DOHH2 (cell line): ENCODE measurements at regions not wholly inside any gene's neighbourhood (a gene's known extent, or its start where the extent isn't known, plus 50 kb on each side); places are given as distances from the start of the nearest gene placed in this dataset.

Experiments used
- CTCF ChIP-seq: fragments of 200-600 bp; sonication (generic); IDR thresholded peaks from one replicate; pipeline ENCODE4 v1.5.1; 2014; ENCODE audit warnings: antibody characterized with exemption, mild to moderate bottlenecking, low read depth, low read length; ENCODE audit not compliant: poor library complexity, severe bottlenecking
- EZH2phosphoT487 ChIP-seq: fragments of 200-600 bp; sonication (generic); IDR thresholded peaks from 2 replicates; pipeline ENCODE4 v1.6.1; 2017; ENCODE audit warnings: borderline replicate concordance, mild to moderate bottlenecking, antibody characterized with exemption, low read length, moderate library complexity, mixed read lengths

GRCh38 chr1:113307771-113308445 lies 82.4 kb upstream of the MAGI3 start:
- TF ChIP-seq CTCF (no peak), EZH2phosphoT487 (no peak)
